ENCODE measurements at regions not wholly inside any gene's neighbourhood (a gene's known extent, or its start where the extent isn't known, plus 50 kb on each side); places are given as distances from the start of the nearest gene placed in this dataset.

GRCh38 chr14:40336846-40337245 lies 904.6 kb upstream of the FBXO33 start:
- TF ChIP-seq POLR2AphosphoS5 (IDR thresholded peaks at IDR 0.05; ENCODE audit: low read depth, low read length) (no peak), USF2 (IDR thresholded peaks at IDR 0.05; ENCODE audit: borderline replicate concordance, low read depth, low read length) (no peak), CTCF (IDR thresholded peaks at IDR 0.05) (no peak), RFX5 (IDR thresholded peaks at IDR 0.05; ENCODE audit: low read length) (no peak), TEAD4 (IDR thresholded peaks at IDR 0.05; ENCODE audit: borderline replicate concordance, insufficient read depth) (no peak), MXI1 (IDR thresholded peaks at IDR 0.05; ENCODE audit: low read depth, low read length) (no peak), FOXJ3 (CRISPR knock-in tag; IDR thresholded peaks at IDR 0.05) (no peak), YY1 (IDR thresholded peaks at IDR 0.05; ENCODE audit: low read depth) (no peak), USF1 (IDR thresholded peaks at IDR 0.05; ENCODE audit: borderline replicate concordance, low read depth) (no peak), RAD21 (IDR thresholded peaks at IDR 0.05; ENCODE audit: low read length) (no peak), REST (IDR thresholded peaks at IDR 0.05; ENCODE audit: low read depth, low read length) (no peak), EP300 (IDR thresholded peaks at IDR 0.05; ENCODE audit: borderline replicate concordance in 1 of 2, low read depth in 1 of 2, low read length in 1 of 2) (no peak), NFIC (IDR thresholded peaks at IDR 0.05; ENCODE audit: borderline replicate concordance) (no peak)
